NT2/D1 (cell line): ENCODE measurements at regions not wholly inside any gene's neighbourhood (a gene's known extent, or its start where the extent isn't known, plus 50 kb on each side); places are given as distances from the start of the nearest gene placed in this dataset.

Experiments
- SUZ12 ChIP-seq: IDR thresholded peaks from 2 replicates; pipeline ENCODE4 v1.6.1; 2011; ENCODE audit not compliant: insufficient read length, insufficient read depth; ENCODE audit errors: extremely low read depth
- YY1 ChIP-seq: IDR thresholded peaks from 2 replicates; pipeline ENCODE4 v1.6.1; 2011; ENCODE audit not compliant: insufficient read length, insufficient read depth
- ZNF274 ChIP-seq: IDR thresholded peaks from 2 replicates; pipeline ENCODE4 v1.6.1; 2011; ENCODE audit warnings: mild to moderate bottlenecking, low read depth, low read length

GRCh38 chr1:215472723-215473122, 94.4 kb upstream of the KCTD3 start:
- no peak for TF ChIP-seq SUZ12
- TF ChIP-seq ZNF274, result no peak
- TF ChIP-seq YY1, result no peak
